ENCODE measurements at regions not wholly inside any gene's neighbourhood (a gene's known extent, or its start where the extent isn't known, plus 50 kb on each side); places are given as distances from the start of the nearest gene placed in this dataset.

DNA sequence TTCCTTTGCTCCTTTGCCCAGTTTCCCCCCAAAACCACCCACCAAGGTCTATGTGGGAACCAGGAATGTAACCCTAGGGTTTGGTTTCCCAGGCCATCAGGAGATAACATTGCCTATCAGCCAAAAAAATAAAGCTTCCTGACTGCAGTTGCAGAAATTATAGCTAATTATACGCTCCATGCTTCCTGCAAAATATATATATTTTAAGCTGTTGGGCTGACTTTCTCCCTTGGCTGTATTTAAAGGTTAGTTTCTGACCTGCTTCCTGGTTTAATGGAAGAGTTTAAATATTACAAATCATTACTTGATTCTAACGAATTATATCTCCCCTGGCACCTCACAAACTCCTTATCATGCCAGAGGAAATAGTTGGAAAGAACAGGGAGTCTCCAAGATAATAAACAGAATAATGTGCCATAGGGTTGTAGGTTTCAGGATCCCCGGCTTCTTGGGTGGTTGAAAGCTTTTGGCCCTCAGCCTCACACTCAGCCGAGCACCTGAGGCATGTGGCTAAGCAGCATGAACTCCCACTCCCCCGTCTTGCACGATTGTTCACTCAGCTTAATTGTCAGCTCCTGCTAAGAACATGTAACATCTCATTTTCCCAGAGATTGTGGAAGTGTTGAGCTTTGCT, 79.9 kb downstream of the FZD1 start:
- ATAC-seq: no peak
- POLR2A ChIA-PET: no interaction called here

DNA sequence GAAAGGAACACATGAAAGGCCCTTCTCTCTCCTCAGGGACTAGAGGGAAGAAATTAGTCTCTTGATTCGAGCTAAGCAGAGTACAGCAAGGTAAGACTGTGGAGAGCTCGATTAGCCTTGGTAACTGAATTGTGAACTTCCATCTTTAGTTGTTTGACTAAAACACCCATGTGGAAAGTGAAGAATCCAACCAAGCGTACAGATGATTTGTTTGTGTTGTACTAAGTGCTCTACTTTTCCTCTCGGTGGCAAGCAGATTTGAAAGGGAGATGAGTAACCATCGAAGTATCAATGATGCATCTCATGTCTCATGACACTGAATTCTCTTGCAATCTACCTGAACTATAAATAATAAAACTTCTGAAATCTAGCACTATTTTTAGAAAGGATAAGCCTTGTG, 80.7 kb downstream of the FZD1 start:
- Mint-ChIP-seq H3K9me3 (peaks cover 0 to 2% (median 0%) of the 10 kb centered on the region in 9 donors), H3K27ac (no peak overlapping the region), H3K36me3 (no peaks in the 10 kb centered on the region), H3K4me1 (no peaks in the 10 kb centered on the region), H3K4me3 (no peak overlapping the region), H3K27me3 (peaks cover 0 to 6% (median 0%) of the 10 kb centered on the region in 5 donors)
- no peak for DNase-seq
- ATAC-seq: no peak
- POLR2A ChIA-PET: no interaction called here

More for the DNA sequence above, 79.9 kb downstream of the FZD1 start:
- Mint-ChIP-seq H3K4me1 (no peaks in the 10 kb centered on the region), H3K27me3 (peaks cover 0 to 6% (median 0%) of the 10 kb centered on the region in 5 donors), H3K4me3 (no peak overlapping the region), H3K9me3 (peaks cover 0 to 2% (median 0%) of the 10 kb centered on the region in 9 donors), H3K36me3 (no peaks in the 10 kb centered on the region), H3K27ac (no peak overlapping the region)
- no peak for DNase-seq

DNA sequence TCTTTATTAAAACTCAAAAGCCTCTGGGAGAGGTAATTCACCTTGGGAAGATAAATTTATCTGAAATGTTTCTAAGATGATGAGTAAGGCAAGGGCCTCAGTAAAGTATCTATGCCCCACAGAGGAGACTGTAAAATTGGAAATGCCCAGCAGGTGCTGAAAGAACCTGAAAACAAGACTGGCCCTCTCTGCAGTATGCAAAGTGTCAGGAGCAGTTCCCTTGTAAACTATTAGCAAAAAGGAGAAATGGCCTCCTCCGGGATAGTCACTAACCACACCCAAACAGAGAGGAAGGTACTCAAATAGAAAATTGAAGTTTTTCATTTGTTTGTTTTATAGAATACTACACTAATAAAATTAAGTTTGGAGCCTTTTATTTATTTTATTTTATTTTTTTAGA, 81.2 kb downstream of the FZD1 start:
- peaks cover 0 to 2% (median 0%) of the 10 kb centered on the region in 9 donors for H3K9me3 Mint-ChIP-seq
- peaks cover 0 to 6% (median 0%) of the 10 kb centered on the region in 5 donors for H3K27me3 Mint-ChIP-seq
- no peak overlapping the region for H3K27ac Mint-ChIP-seq
- no peaks in the 10 kb centered on the region for H3K36me3 Mint-ChIP-seq
- ATAC-seq (no peak), DNase-seq (no peak)
- no peak overlapping the region for H3K4me3 Mint-ChIP-seq
- POLR2A ChIA-PET: no interaction called here
- H3K4me1 Mint-ChIP-seq: no peaks in the 10 kb centered on the region

DNA sequence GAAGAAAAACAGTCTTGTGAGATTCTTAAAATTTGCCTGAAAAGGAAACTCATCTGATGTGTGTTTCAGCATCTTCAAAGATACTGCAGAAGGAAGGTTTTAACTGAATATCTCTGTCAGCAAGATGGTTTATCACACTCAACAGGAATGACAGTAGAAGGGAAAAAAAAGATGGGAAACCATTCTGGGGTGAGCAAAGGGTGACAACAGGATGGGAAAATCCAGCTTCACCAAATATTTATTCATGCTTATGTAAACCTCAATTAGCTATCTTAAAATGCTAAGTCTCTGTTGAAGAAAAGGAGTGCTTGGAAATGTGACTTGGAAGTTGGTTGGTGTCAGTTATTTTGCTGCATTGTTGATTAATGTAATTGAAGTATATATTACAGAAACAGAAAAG, 82.2 kb downstream of the FZD1 start:
- no peaks in the 10 kb centered on the region for H3K4me1 Mint-ChIP-seq
- POLR2A ChIA-PET: no interaction called here
- ATAC-seq: no peak
- H3K9me3 Mint-ChIP-seq: peaks cover 0 to 2% (median 0%) of the 10 kb centered on the region in 9 donors
- no peak for DNase-seq
- no peaks in the 10 kb centered on the region for H3K36me3 Mint-ChIP-seq
- H3K27me3 Mint-ChIP-seq: peaks cover 0 to 5% (median 0%) of the 10 kb centered on the region in 5 donors
- no peak overlapping the region for H3K27ac Mint-ChIP-seq
- no peak overlapping the region for H3K4me3 Mint-ChIP-seq

DNA sequence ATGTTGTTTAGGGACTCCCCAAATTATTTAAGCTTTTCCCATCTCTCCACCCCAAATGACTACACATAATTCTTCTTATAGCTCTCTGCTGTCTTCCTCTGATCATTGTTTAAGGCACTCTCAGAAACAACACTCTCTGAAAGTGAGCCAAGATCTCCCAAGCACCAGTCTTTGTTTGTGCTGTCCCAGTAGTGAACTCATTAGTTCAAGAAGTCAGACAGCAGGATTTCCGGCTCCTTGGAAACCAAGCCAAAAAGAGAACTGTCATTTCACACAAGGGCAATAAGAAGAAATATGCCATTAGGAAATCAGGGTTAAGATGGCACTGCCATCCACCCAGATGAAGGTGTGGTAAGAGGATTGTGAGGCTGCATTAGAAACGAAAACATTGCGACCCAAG, 83.1 kb downstream of the FZD1 start:
- H3K27ac Mint-ChIP-seq: no peak overlapping the region
- no peak for ATAC-seq
- peaks cover 0 to 2% (median 0%) of the 10 kb centered on the region in 9 donors for H3K9me3 Mint-ChIP-seq
- H3K27me3 Mint-ChIP-seq: peaks cover 0 to 5% (median 0%) of the 10 kb centered on the region in 5 donors
- no peaks in the 10 kb centered on the region for H3K36me3 Mint-ChIP-seq
- no peaks in the 10 kb centered on the region for H3K4me1 Mint-ChIP-seq
- no peak overlapping the region for H3K4me3 Mint-ChIP-seq
- DNase-seq: no peak
- POLR2A ChIA-PET: no interaction called here

DNA sequence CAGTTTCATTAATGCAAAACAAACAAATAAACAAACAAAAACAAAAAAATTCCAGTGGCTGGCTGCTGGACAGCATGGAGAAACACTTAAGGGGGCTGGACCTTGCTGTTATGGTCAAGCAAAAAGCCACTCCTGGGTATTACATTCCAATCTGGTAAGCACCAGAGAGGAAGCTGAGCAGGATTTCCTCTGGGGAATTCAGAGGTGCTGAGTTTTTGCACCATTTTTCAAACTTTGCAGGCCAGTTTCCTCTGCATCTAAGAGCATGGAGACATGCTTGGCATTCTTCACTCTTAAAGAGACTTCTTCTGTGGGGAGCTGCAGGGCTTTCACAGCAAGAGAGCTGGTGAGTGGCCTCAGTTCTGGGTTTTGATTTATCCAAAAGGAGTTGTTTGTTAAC, 84.5 kb downstream of the FZD1 start:
- Mint-ChIP-seq H3K27me3 (peaks cover 0 to 5% (median 0%) of the 10 kb centered on the region in 5 donors), H3K4me1 (no peaks in the 10 kb centered on the region), H3K4me3 (no peak overlapping the region), H3K9me3 (peaks cover 0 to 2% (median 0%) of the 10 kb centered on the region in 9 donors), H3K36me3 (no peaks in the 10 kb centered on the region), H3K27ac (no peak overlapping the region)
- no peak for ATAC-seq
- DNase-seq: no peak
- POLR2A ChIA-PET: no interaction called here

DNA sequence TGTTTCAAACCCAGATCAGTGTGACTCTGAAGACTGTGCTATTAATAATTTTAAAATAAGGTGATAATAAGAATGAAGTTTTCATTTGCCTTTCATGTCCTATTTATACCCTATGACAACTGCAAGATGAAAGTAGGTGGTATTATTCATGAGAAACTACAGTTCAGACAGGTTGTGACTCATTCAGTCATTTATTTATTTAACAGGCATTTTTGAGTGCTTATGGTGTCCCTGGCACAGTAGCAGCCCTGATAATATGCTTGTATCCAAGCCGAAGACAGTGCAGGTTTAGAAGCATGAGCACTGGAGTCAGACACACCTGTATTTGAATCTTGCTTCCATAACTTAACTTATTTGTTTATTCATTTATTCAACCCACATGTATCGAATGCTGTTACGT, 87.1 kb downstream of the FZD1 start:
- H3K9me3 Mint-ChIP-seq: no peaks in the 10 kb centered on the region
- peaks cover 0 to 5% (median 2%) of the 10 kb centered on the region in 5 donors for H3K27me3 Mint-ChIP-seq
- no peak overlapping the region for H3K4me3 Mint-ChIP-seq
- ATAC-seq: no peak
- DNase-seq: no peak
- H3K36me3 Mint-ChIP-seq: no peaks in the 10 kb centered on the region
- H3K4me1 Mint-ChIP-seq: no peaks in the 10 kb centered on the region
- POLR2A ChIA-PET: no interaction called here
- H3K27ac Mint-ChIP-seq: no peak overlapping the region

DNA sequence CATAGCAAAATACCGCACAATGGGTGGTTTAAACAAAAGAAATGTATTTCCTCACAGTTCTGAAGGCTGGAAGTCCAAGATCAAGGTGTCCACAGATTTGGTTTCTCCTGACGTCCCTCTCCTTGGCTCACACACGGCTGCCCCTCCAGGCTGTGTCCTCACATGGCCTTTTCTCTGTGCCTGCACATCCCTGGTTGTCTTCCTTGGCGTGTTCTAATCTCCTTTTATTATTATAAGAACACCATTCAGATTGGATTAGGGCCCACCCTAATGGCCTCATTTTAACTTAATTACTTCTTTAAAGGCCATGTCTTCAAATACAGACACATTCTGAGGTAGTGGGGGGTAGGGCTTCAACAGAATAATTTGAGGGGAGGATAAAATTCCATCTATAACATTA, 87.9 kb downstream of the FZD1 start:
- no peak overlapping the region for H3K4me3 Mint-ChIP-seq
- H3K27ac Mint-ChIP-seq: peak overlapping the region in 1 of 10 donors; percentile 81
- peaks cover 0 to 5% (median 2%) of the 10 kb centered on the region in 5 donors for H3K27me3 Mint-ChIP-seq
- no peaks in the 10 kb centered on the region for H3K4me1 Mint-ChIP-seq
- POLR2A ChIA-PET: no interaction called here
- no peak for ATAC-seq
- DNase-seq: no peak
- H3K36me3 Mint-ChIP-seq: no peaks in the 10 kb centered on the region
- H3K9me3 Mint-ChIP-seq: no peaks in the 10 kb centered on the region

DNA sequence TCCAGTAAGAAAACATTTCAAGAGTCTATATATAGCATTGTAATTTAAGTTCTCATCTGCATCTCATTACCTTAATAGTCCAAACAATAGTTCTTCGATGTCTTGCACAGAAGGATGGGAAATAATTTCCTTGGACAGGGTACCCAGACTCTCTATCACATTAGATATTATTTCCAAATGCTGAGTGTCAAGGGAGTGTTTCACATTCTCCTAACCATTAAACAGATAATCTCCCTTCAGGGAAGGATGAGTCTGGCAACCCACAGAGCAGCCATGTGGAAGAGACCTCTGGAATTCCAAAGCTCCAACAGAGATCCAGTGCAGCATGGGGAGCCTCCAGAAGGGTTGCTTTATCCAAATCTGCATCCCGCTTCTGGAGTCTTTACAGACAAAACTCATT, 89.6 kb downstream of the FZD1 start:
- no peaks in the 10 kb centered on the region for H3K9me3 Mint-ChIP-seq
- no peak for ATAC-seq
- POLR2A ChIA-PET: no interaction called here
- no peaks in the 10 kb centered on the region for H3K36me3 Mint-ChIP-seq
- peaks cover 0 to 4% (median 2%) of the 10 kb centered on the region in 5 donors for H3K27me3 Mint-ChIP-seq
- H3K27ac Mint-ChIP-seq: no peak overlapping the region
- no peaks in the 10 kb centered on the region for H3K4me1 Mint-ChIP-seq
- no peak for DNase-seq
- no peak overlapping the region for H3K4me3 Mint-ChIP-seq

DNA sequence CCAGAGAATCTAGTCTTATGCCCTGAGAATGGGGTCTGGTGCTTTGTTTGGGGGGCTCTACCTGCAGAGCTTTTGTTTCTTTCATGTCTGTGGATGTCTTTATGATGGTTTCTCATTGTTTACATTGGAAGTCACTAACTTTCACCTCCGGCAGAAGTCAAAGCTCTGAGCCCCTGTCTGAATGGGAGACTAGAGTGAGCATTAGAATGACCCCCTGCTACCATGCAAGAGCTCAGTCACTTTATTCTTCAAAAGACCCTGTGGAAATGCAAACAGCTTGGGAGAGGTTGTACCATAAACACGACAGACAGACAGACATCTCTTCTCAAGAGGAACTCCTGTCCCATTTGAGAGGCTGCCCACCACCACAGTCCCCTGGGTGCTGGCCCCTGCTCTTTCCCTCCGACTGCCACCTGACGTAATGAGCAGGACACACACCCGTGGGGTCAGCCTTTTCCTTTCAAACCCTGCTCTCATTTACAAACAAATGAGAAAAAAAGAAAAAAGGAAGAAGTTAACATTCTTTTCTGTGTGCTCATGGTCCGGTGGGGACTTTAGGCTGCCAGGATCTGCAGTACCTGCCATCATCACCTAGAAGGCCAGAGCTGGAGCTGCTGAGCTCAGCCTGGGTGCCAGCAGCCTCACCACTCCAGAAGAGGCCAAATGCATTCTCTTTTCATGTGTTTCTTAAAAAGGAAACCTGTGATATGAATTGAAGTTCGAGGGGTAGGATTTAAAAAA, 91.6 kb downstream of the FZD1 start:
- H3K27me3 Mint-ChIP-seq: peaks cover 0 to 7% (median 2%) of the 10 kb centered on the region in 5 donors
- DNase-seq (no peak), ATAC-seq (no peak)
- POLR2A ChIA-PET: no interaction called here
- no peaks in the 10 kb centered on the region for H3K4me1 Mint-ChIP-seq
- H3K27ac Mint-ChIP-seq: no peak overlapping the region
- H3K9me3 Mint-ChIP-seq: no peaks in the 10 kb centered on the region
- H3K4me3 Mint-ChIP-seq: no peak overlapping the region
- no peaks in the 10 kb centered on the region for H3K36me3 Mint-ChIP-seq

DNA sequence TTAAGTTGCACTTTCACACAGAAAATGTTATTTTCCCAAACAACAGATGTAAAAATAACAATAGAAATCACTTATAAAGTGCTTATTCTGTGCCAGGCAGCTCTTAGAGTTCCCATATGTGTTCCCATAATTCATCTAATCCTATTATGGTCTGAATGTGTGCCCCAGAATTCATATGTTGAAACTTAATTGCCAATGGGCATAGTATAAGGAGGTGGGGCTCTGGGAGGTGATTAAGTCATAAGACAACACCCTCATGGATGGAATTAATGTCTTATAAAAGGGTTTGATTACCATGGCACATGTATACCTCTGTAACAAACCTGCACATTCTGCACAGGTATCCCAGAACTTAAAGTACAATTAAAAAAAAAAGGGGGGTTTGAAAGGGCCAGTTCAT, 92.7 kb downstream of the FZD1 start:
- POLR2A ChIA-PET: no interaction called here
- H3K4me1 Mint-ChIP-seq: no peaks in the 10 kb centered on the region
- no peaks in the 10 kb centered on the region for H3K9me3 Mint-ChIP-seq
- no peak for ATAC-seq
- no peak overlapping the region for H3K27ac Mint-ChIP-seq
- no peak for DNase-seq
- H3K36me3 Mint-ChIP-seq: no peaks in the 10 kb centered on the region
- peaks cover 0 to 12% (median 2%) of the 10 kb centered on the region in 5 donors for H3K27me3 Mint-ChIP-seq
- H3K4me3 Mint-ChIP-seq: no peak overlapping the region

DNA sequence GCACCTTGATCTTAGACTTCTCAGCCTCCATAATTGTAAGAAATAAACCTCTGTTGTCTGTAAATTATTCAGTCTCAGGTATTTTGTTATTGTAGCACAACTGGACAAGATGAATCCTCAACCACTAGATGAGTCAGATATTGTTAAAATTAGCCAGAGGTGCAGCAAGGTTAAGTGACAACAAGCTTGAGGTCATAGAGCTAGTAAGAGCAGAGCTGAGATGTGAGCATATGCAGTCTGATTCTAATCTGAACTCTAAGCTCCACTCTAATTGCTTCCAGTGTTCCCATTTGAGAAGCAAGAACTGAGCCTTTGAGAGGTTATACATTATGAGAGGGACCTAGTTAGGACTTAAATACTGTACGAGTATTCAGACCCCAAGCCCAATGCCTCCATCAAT, 93.1 kb downstream of the FZD1 start:
- ATAC-seq (no peak), DNase-seq (no peak)
- Mint-ChIP-seq H3K27me3 (peaks cover 0 to 15% (median 2%) of the 10 kb centered on the region in 5 donors), H3K4me3 (no peak overlapping the region), H3K36me3 (no peaks in the 10 kb centered on the region), H3K9me3 (no peaks in the 10 kb centered on the region), H3K27ac (peak overlapping the region in 1 of 10 donors; percentile 11), H3K4me1 (no peaks in the 10 kb centered on the region)
- POLR2A ChIA-PET: no interaction called here

DNA sequence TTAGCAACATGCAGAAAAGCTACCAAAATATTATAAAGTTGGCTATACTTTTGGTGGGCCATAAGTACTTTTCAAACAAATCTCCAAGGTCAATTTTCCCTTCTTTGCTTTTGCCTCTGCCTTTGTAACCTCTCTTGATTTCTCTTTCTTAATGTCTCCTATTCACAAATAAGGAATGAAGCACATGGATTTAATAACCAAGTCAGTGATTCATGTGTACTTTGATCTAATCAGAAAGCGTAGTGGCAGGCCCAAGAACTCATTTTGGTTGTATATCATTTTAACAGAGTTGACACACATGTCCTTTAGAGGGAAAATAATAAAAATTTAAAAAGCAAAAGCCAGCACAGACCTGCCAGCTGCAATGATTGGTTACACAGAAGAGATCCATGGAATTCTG, 93.7 kb downstream of the FZD1 start:
- ATAC-seq: no peak
- peak overlapping the region in 1 of 10 donors; percentile 11 for H3K27ac Mint-ChIP-seq
- no peaks in the 10 kb centered on the region for H3K9me3 Mint-ChIP-seq
- POLR2A ChIA-PET: no interaction called here
- H3K4me3 Mint-ChIP-seq: no peak overlapping the region
- peaks cover 0 to 16% (median 2%) of the 10 kb centered on the region in 5 donors for H3K27me3 Mint-ChIP-seq
- DNase-seq: no peak
- no peaks in the 10 kb centered on the region for H3K4me1 Mint-ChIP-seq
- H3K36me3 Mint-ChIP-seq: no peaks in the 10 kb centered on the region

DNA sequence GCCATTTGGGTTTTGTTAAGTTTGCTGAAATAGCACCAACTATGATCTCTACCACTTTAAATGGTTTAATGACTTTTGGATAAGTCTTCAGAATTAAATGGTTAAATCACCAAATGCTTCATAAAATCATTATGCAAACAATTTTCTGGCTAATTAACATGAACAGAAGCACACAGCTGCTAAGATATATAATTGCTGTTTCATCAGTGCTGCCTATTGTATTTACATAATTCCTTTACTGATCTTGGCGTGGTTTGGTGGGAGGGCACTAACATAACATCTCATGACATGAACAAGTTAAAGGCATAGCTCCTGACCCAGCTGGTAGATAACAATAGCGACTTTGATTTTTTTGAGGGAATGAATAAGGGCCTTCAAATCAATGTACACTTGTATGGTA, 94.1 kb downstream of the FZD1 start:
- no peak for DNase-seq
- H3K4me1 Mint-ChIP-seq: no peaks in the 10 kb centered on the region
- no peak overlapping the region for H3K4me3 Mint-ChIP-seq
- ATAC-seq: no peak
- no peaks in the 10 kb centered on the region for H3K36me3 Mint-ChIP-seq
- POLR2A ChIA-PET: no interaction called here
- H3K9me3 Mint-ChIP-seq: no peaks in the 10 kb centered on the region
- H3K27me3 Mint-ChIP-seq: peaks cover 0 to 19% (median 2%) of the 10 kb centered on the region in 5 donors
- H3K27ac Mint-ChIP-seq: no peak overlapping the region
